Spleen (tissue), 11 donors: ENCODE measurements at regions not wholly inside any gene's neighbourhood (a gene's known extent, or its start where the extent isn't known, plus 50 kb on each side); places are given as distances from the start of the nearest gene placed in this dataset.

Source experiments
- DNase-seq: peaks from one replicate; pipeline ENCODE4 v3.0.0-alpha.2; 2020
- H3K27ac ChIP-seq, 8 donors: fragments of 200-600 bp; sonication (generic) in 7 of 8; 1 replicate in 4 of 8; 2 replicates in 4 of 8; pipeline versions ENCODE4 v1.5.0 to v1.8.0; 2016 to 2021; ENCODE audit warnings: inconsistent platforms in 4 of 8, mild to moderate bottlenecking in 4 of 8, moderate library complexity in 1 of 8
- H3K27me3 ChIP-seq, 7 donors: fragments of 200-600 bp; sonication (generic) in 6 of 7; replicated peaks in 1 of 7; 1 replicate in 4 of 7; 2 replicates in 3 of 7; pipeline versions ENCODE4 v1.5.0 to v1.8.0; 2016 to 2021; ENCODE audit warnings: inconsistent platforms in 3 of 7, mild to moderate bottlenecking in 1 of 7
- H3K36me3 ChIP-seq, 6 donors: fragments of 200-600 bp; sonication (generic) in 5 of 6; 1 replicate in 4 of 6; 2 replicates in 2 of 6; pipeline versions ENCODE4 v1.5.0 to v1.8.0; 2016 to 2021; ENCODE audit warnings: inconsistent platforms in 2 of 6
- H3K4me1 ChIP-seq, 6 donors: fragments of 200-600 bp; sonication (generic) in 5 of 6; 1 replicate in 3 of 6; 2 replicates in 3 of 6; pipeline versions ENCODE4 v1.5.0 to v1.8.0; 2016 to 2021; ENCODE audit warnings: inconsistent platforms in 3 of 6
- H3K4me3 ChIP-seq, 8 donors: fragments of 200-600 bp; sonication (generic) in 7 of 8; 1 replicate in 4 of 8; 2 replicates in 4 of 8; pipeline versions ENCODE4 v1.5.0 to v1.8.0; 2016 to 2021; ENCODE audit warnings: inconsistent platforms in 4 of 8, mild to moderate bottlenecking in 4 of 8, moderate library complexity in 2 of 8
- H3K9me3 ChIP-seq, 8 donors: fragments of 200-600 bp; sonication (generic) in 7 of 8; 1 replicate in 4 of 8; 2 replicates in 4 of 8; pipeline versions ENCODE4 v1.5.0 to v1.8.0; 2016 to 2021; ENCODE audit warnings: inconsistent platforms in 4 of 8
- POLR2A ChIP-seq, 3 donors: fragments of 450-650 bp; IDR thresholded peaks; one replicate each; pipeline ENCODE4 v1.5.1; 2017; ENCODE audit warnings: antibody characterized with exemption in 3 of 3, mild to moderate bottlenecking in 1 of 3
- POLR2AphosphoS5 ChIP-seq, 3 donors: sonication (generic); formaldehyde crosslinking; IDR thresholded peaks; one replicate each; pipeline ENCODE4 v1.5.1; 2017; ENCODE audit warnings: antibody characterized with exemption in 3 of 3
- WGBS, 5 donors: extraction: QIAGEN DNeasy Blood & Tissue Kit in 3 of 5; methylation state at CpG; one replicate each; pipeline versions ENCODE4 v1.1.5 to v1.1.7; 2013 to 2018; 5-methylcytosine and 5-hydroxymethylcytosine counted together
- intact Hi-C: fragments of 100-400 bp; cut with DNase I; formaldehyde crosslinking; loops from one replicate; pipeline ENCODE4 v1.15.0; 2023; ENCODE audit warnings: low total_unique reads
- TF ChIP-seq, protein P1 (sequence below), 11 experiments: fragments of 200-600 bp in 7 of 11; fragments of 450-650 bp in 4 of 11; sonication (generic) in 4 of 11; IDR thresholded peaks in 8 of 11; conservative IDR thresholded peaks in 3 of 11; 1 replicate in 7 of 11; 2 replicates in 4 of 11; pipeline versions ENCODE4 v1.4.0 to v1.8.0; 2016 to 2021; ENCODE audit warnings: antibody characterized with exemption in 11 of 11, inconsistent platforms in 4 of 11, mild to moderate bottlenecking in 1 of 11
- donor health status: healthy with polysubstance abuse.
- donor health status: DM: no; HTN: no; CAD: no; lungs with moderate emphysema.
- donor health status: DM: no; HTN: no; CAD: no.
- donor health status: Bipolar disorder and iron deficiency.
- donor health status: healthy.
- donor health status: DM: no; HTN: no; CAD: no.
- donor health status: DM: yes; HTN: yes; CAD: no.

DNA sequence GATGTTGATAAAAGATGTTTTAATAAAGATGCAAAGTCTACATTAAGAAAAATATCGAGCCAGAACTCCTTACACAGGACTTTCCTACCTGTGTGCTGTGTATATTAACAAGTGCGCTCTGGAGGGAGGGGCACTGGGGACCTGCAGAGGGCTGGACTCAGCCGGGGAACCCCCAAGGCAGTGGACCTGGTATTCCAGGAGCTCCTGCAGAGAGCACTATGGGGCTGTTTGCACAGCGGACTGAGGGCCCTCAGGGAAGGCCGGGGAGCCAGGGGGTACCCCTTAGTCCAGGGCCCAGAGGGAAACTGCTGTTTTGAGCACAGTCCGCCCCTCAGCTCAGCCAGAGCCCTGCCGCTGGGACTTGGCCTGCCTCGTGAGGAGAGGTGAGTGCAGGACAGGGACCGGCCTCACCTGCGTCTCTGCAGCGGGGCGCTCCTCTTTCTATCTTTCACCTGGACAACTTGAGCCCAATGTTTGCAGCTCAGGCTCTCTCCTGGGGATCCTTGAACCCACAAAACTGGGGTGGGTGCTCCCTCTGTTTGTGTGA is 168.4 kb downstream of the ARL4C start:
- intact Hi-C loops: no loop called here
- Histone ChIP-seq H3K4me3 (no peak overlapping the region), H3K36me3 (no peaks in the 10 kb centered on the region), H3K27ac (no peak overlapping the region), H3K4me1 (no peaks in the 10 kb centered on the region), H3K27me3 (peaks cover 0 to 5% (median 0%) of the 10 kb centered on the region in 7 donors), H3K9me3 (no peaks in the 10 kb centered on the region)
- WGBS, 5 donors: 90 to 97% (median 94%) methylated on average over 9 to 12 of the region's 12 CpGs
- TF ChIP-seq POLR2AphosphoS5 (IDR thresholded peaks at IDR 0.05): no peak
- TF ChIP-seq POLR2A (IDR thresholded peaks at IDR 0.05): no peak
- TF ChIP-seq, protein P1, sequence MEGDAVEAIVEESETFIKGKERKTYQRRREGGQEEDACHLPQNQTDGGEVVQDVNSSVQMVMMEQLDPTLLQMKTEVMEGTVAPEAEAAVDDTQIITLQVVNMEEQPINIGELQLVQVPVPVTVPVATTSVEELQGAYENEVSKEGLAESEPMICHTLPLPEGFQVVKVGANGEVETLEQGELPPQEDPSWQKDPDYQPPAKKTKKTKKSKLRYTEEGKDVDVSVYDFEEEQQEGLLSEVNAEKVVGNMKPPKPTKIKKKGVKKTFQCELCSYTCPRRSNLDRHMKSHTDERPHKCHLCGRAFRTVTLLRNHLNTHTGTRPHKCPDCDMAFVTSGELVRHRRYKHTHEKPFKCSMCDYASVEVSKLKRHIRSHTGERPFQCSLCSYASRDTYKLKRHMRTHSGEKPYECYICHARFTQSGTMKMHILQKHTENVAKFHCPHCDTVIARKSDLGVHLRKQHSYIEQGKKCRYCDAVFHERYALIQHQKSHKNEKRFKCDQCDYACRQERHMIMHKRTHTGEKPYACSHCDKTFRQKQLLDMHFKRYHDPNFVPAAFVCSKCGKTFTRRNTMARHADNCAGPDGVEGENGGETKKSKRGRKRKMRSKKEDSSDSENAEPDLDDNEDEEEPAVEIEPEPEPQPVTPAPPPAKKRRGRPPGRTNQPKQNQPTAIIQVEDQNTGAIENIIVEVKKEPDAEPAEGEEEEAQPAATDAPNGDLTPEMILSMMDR (IDR thresholded peaks at IDR 0.05 in 8 of 11, conservative IDR thresholded peaks at IDR 0.05 in 3 of 11): no peak
- DNase-seq: no peak

DNA sequence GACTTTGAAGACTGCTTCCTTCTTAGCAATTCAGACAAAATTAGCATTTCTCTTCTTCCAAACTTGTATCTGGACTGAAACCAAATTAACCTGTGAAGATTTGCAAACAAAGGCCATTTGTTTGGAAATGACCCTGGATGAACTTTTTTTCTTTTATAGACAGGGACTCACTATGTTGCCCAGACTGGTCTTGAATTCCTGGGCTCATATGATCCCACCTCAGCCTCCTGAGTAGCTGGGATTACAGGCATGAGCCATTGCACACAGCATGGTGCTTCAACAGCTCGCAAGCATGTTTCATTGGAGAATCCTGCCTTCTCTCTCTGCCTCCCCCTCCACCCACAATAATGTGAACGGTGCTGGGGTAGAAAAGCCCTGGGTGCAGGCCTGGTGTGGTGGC is 170.2 kb downstream of the ARL4C start:
- no peaks in the 10 kb centered on the region for H3K36me3 ChIP-seq
- no peak overlapping the region for H3K4me3 ChIP-seq
- TF ChIP-seq, protein P1 (IDR thresholded peaks at IDR 0.05 in 8 of 11, conservative IDR thresholded peaks at IDR 0.05 in 3 of 11): no peak
- TF ChIP-seq POLR2AphosphoS5 (IDR thresholded peaks at IDR 0.05): no peak
- no peak for TF ChIP-seq POLR2A (IDR thresholded peaks at IDR 0.05)
- H3K27me3 ChIP-seq: peaks cover 0 to 5% (median 0%) of the 10 kb centered on the region in 7 donors
- H3K4me1 ChIP-seq: no peaks in the 10 kb centered on the region
- 80 to 100% (median 91%) methylated on average over 2 of the region's 2 CpGs for WGBS, 5 donors
- intact Hi-C loops: no loop called here
- no peak overlapping the region for H3K27ac ChIP-seq
- DNase-seq: no peak
- H3K9me3 ChIP-seq: no peaks in the 10 kb centered on the region

DNA sequence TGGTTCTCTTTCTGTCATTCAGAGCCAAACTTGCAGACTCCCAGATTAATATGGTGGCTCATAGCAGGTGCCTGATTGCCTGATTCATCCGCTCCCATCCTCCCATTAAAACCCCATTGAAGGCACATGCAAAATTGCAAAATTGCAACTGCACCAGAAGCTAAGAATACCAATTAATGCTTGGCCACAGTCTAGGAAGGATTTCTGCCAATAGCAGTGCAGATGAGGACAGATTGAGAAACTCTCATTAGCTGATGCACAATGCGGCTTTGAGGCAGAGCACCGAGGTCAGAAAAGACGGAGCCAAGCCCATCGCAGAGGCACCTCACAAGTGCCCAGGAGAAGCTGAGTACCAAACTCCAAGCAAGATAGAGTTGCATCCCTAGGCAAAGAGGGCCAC is 172.8 kb downstream of the ARL4C start:
- Histone ChIP-seq H3K4me3 (no peak overlapping the region), H3K4me1 (no peaks in the 10 kb centered on the region), H3K27ac (no peak overlapping the region), H3K27me3 (peaks cover 0 to 5% (median 0%) of the 10 kb centered on the region in 7 donors), H3K36me3 (no peaks in the 10 kb centered on the region), H3K9me3 (no peaks in the 10 kb centered on the region)
- intact Hi-C loops: no loop called here
- TF ChIP-seq, protein P1 (IDR thresholded peaks at IDR 0.05 in 8 of 11, conservative IDR thresholded peaks at IDR 0.05 in 3 of 11): no peak
- TF ChIP-seq POLR2AphosphoS5 (IDR thresholded peaks at IDR 0.05) (no peak), POLR2A (IDR thresholded peaks at IDR 0.05) (no peak)
- WGBS, 5 donors: 93 to 99% (median 96%) methylated on average over 5 of the region's 5 CpGs
- no peak for DNase-seq

GRCh38 chr2:234322766-234323465 is 174.0 kb downstream of the ARL4C start:
- TF ChIP-seq, protein P1 (IDR thresholded peaks at IDR 0.05 in 8 of 11, conservative IDR thresholded peaks at IDR 0.05 in 3 of 11): no peak
- TF ChIP-seq POLR2A (IDR thresholded peaks at IDR 0.05) (no peak), POLR2AphosphoS5 (IDR thresholded peaks at IDR 0.05) (no peak)
- Histone ChIP-seq H3K4me3 (no peak overlapping the region), H3K27me3 (peaks cover 0 to 5% (median 0%) of the 10 kb centered on the region in 7 donors), H3K36me3 (no peaks in the 10 kb centered on the region), H3K27ac (no peak overlapping the region), H3K9me3 (no peaks in the 10 kb centered on the region), H3K4me1 (peaks cover 0 to 5% (median 0%) of the 10 kb centered on the region in 6 donors)
- DNase-seq: no peak
- intact Hi-C loops: no loop called here
- 74 to 85% (median 80%) methylated on average over 2 of the region's 2 CpGs for WGBS, 5 donors
